Nephron progenitor cell (in vitro differentiated cells): ENCODE measurements at regions not wholly inside any gene's neighbourhood (a gene's known extent, or its start where the extent isn't known, plus 50 kb on each side); places are given as distances from the start of the nearest gene placed in this dataset.

Experiments used
- DNase-seq: peaks from one replicate; pipeline ENCODE4 v3.0.0; 2021
- H3K27ac Mint-ChIP-seq: 2 replicates; pipeline ENCODE4 v1.8.0; 2021; ENCODE audit warnings: mild to moderate bottlenecking, moderate library complexity, mixed read lengths
- H3K27me3 Mint-ChIP-seq: 2 replicates; pipeline ENCODE4 v1.8.0; 2021; ENCODE audit warnings: mild to moderate bottlenecking, low read depth, mixed read lengths; ENCODE audit not compliant: poor library complexity
- H3K36me3 Mint-ChIP-seq: 2 replicates; pipeline ENCODE4 v1.8.0; 2021; ENCODE audit warnings: low read depth, mixed read lengths
- H3K4me1 Mint-ChIP-seq: 2 replicates; pipeline ENCODE4 v1.8.0; 2021; ENCODE audit warnings: mixed read lengths
- H3K4me3 Mint-ChIP-seq: 2 replicates; pipeline ENCODE4 v1.8.0; 2021; ENCODE audit warnings: mild to moderate bottlenecking, moderate library complexity, mixed read lengths
- H3K9me3 Mint-ChIP-seq: 2 replicates; pipeline ENCODE4 v1.8.0; 2021; ENCODE audit warnings: mild to moderate bottlenecking, moderate library complexity, mixed read lengths
- CTCF ChIP-seq: fragments of 200-600 bp; sonication (generic); IDR thresholded peaks from 2 replicates; pipeline ENCODE4 v1.5.0; 2021; ENCODE audit warnings: antibody characterized with exemption

DNA sequence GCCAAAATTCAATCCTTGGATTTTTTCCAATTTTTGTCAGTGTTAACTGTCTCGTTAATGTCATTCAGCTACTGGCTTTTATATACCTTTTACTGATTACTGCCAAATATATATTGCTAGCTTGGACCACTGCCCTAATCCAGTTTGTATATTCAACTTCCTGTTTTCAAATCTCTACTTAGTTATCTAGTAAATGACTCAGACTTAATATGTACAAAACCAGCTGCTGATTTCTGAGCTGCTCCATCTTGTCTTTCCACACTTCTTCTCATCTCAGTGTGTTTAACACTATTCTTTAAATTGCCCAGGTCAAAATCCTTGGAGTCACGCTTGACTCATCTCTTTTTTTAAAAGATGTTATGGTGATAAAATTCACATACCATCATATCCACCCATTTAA lies 1196.7 kb downstream of the RAPGEF2 start:
- H3K9me3 Mint-ChIP-seq = no peaks in the 10 kb centered on the region
- H3K27me3 Mint-ChIP-seq = no peaks in the 10 kb centered on the region
- no peak overlapping the region for H3K4me3 Mint-ChIP-seq
- no peak for TF ChIP-seq CTCF
- no peak for DNase-seq
- H3K4me1 Mint-ChIP-seq = no peaks in the 10 kb centered on the region
- H3K27ac Mint-ChIP-seq = no peak overlapping the region
- H3K36me3 Mint-ChIP-seq = no peaks in the 10 kb centered on the region

- no peak for TF ChIP-seq CTCF
- no peaks in the 10 kb centered on the region for H3K36me3 Mint-ChIP-seq
- no peaks in the 10 kb centered on the region for H3K9me3 Mint-ChIP-seq
- H3K4me3 Mint-ChIP-seq = no peak overlapping the region
- H3K4me1 Mint-ChIP-seq = peaks cover 6% of the 10 kb centered on the region
- no peak overlapping the region for H3K27ac Mint-ChIP-seq
- no peak for DNase-seq
- H3K27me3 Mint-ChIP-seq = peaks cover 3% of the 10 kb centered on the region
These were observed 1213.2 kb downstream of the RAPGEF2 start for GRCh38 chr4:160316036-160316435.

DNA sequence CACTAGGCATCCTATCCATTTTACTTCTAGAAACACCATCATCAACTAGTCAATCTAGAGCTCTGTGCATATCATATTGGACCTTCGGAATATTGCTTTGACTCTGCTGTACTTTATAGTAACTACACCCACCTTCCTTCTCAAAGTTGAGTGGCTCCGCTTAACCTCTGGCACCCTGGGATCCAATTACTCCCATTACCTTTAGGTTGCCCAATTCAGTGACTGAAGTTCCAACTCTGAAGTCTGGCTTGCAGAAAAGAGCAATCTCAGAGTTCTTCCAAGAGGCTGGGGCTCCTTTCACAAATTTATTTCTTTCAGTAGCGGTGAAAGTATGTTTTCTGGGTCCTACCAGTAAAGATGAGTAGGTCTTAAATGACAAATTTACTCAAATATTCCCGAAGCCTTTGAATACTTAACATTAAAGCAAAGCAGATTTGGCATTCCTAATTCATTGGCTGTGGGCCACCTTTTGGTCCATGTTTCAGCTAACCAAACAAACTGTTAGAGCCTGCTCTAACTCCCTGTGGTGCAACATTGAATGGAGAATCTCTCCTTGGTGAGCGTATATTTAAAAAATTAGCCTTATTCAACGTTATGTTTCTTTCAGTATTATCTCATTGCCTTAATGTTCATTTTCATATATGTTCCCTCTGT lies 1215.8 kb downstream of the RAPGEF2 start:
- Mint-ChIP-seq H3K36me3 (no peaks in the 10 kb centered on the region), H3K9me3 (no peaks in the 10 kb centered on the region), H3K4me1 (peaks cover 6% of the 10 kb centered on the region), H3K27ac (no peak overlapping the region), H3K4me3 (no peak overlapping the region), H3K27me3 (no peaks in the 10 kb centered on the region)
- no peak for TF ChIP-seq CTCF
- DNase-seq = no peak

DNA sequence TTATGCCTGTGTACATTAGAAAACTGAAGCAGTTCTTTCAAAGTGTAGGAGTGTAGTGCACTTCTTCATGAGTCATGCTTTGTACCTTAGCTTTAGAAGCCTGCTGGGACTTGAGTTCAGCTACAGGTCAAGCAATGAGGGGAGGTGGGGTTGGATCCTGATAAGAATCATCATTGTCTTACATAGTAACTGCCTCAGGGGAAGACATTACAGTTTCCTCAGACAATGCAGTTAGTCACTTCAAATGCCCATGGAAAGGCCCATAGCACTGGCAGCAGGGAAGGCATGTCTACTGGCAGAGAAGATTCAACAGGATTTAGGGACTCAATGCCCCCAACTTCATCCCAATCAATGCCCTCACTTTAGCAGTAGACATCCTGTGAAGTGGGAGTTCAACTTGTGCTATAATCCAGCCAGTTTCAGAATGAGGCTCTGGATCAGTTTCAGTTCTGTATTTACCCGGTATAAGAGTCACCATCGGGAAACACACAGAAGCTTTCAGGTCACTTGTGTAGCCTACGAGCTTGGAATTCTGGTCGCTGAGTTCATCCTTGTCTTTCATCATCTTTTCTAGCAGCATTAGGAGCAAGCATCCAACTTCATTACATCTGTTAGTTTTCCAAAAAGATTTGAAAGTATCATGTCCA lies 1216.5 kb downstream of the RAPGEF2 start:
- no peak for TF ChIP-seq CTCF
- no peaks in the 10 kb centered on the region for H3K27me3 Mint-ChIP-seq
- H3K4me1 Mint-ChIP-seq = peaks cover 6% of the 10 kb centered on the region
- H3K27ac Mint-ChIP-seq = no peak overlapping the region
- no peaks in the 10 kb centered on the region for H3K9me3 Mint-ChIP-seq
- no peaks in the 10 kb centered on the region for H3K36me3 Mint-ChIP-seq
- no peak overlapping the region for H3K4me3 Mint-ChIP-seq
- DNase-seq = no peak

DNA sequence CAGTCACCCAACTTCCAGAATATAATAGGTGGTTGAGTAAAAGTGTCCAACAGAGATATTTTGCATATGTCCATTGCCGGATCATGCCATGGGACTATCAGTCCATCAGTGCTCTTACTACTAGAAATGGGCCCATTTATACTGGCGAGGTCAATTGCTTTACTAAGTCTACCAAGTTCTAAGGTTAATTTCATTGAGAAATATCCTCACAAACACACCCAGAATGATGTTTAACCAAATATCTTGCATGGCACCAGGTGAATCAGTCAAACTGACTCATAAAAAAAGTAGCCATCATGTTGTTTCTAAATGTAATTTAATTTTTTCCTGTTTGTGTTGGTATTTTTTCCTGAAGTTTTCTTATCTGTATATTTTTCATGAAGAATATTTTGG lies 1217.0 kb downstream of the RAPGEF2 start:
- Mint-ChIP-seq H3K36me3 (no peaks in the 10 kb centered on the region), H3K4me3 (no peak overlapping the region), H3K9me3 (no peaks in the 10 kb centered on the region), H3K27ac (no peak overlapping the region), H3K4me1 (peaks cover 6% of the 10 kb centered on the region), H3K27me3 (no peaks in the 10 kb centered on the region)
- no peak for TF ChIP-seq CTCF
- no peak for DNase-seq

DNA sequence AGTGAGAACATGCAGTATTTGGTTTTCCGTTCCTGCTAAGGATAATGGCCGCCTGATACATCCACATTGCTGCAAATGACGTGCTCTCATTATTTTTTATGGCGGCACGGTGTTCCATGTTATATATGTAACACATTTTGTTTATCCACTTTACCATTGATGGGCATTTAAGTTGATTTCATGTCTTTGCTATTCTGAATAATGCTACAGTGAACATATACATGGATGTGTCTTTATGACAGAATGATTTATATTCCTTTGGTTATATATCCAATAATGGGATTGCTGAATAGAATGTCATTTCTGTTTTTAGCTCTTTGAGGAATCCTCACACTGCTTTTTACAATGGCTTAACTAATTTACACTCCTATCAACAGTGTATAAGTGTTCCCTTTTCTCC lies 1223.2 kb downstream of the RAPGEF2 start:
- no peaks in the 10 kb centered on the region for H3K27me3 Mint-ChIP-seq

More for the DNA sequence above, 1223.2 kb downstream of the RAPGEF2 start:
- Mint-ChIP-seq H3K27ac (no peak overlapping the region), H3K4me3 (no peak overlapping the region), H3K4me1 (no peaks in the 10 kb centered on the region), H3K9me3 (no peaks in the 10 kb centered on the region), H3K36me3 (no peaks in the 10 kb centered on the region)
- no peak for TF ChIP-seq CTCF
- DNase-seq = no peak
